DOHH2 (cell line): ENCODE measurements at regions not wholly inside any gene's neighbourhood (a gene's known extent, or its start where the extent isn't known, plus 50 kb on each side); places are given as distances from the start of the nearest gene placed in this dataset.

ENCODE experiments used
- CTCF ChIP-seq: fragments of 200-600 bp; sonication (generic); IDR thresholded peaks from one replicate; pipeline ENCODE4 v1.5.1; 2014; ENCODE audit warnings: antibody characterized with exemption, mild to moderate bottlenecking, low read depth, low read length; ENCODE audit not compliant: poor library complexity, severe bottlenecking
- EZH2phosphoT487 ChIP-seq: fragments of 200-600 bp; sonication (generic); IDR thresholded peaks from 2 replicates; pipeline ENCODE4 v1.6.1; 2017; ENCODE audit warnings: borderline replicate concordance, mild to moderate bottlenecking, antibody characterized with exemption, low read length, moderate library complexity, mixed read lengths

GRCh38 chr1:229989591-229990248 is 77.3 kb upstream of the GALNT2 start:
- TF ChIP-seq CTCF (no peak), EZH2phosphoT487 (no peak)
